PC-3 (cell line): ENCODE measurements at regions not wholly inside any gene's neighbourhood (a gene's known extent, or its start where the extent isn't known, plus 50 kb on each side); places are given as distances from the start of the nearest gene placed in this dataset.

Source experiments
- EZH2 ChIP-seq: fragments of 300-600 bp; sonication (generic); IDR thresholded peaks from one replicate; pipeline ENCODE4 v1.6.1; 2017; ENCODE audit warnings: antibody characterized with exemption, mild to moderate bottlenecking, low read length; ENCODE audit not compliant: unreplicated experiment
- EZH2phosphoT487 ChIP-seq: fragments of 300-600 bp; sonication (generic); IDR thresholded peaks from 2 replicates; pipeline ENCODE4 v1.6.1; 2018; ENCODE audit warnings: mild to moderate bottlenecking, antibody characterized with exemption, low read length, borderline replicate concordance
- TF ChIP-seq, protein P1 (sequence below): fragments of 300-600 bp; sonication (generic); conservative IDR thresholded peaks from 2 replicates; pipeline ENCODE4 v1.5.1; 2017; ENCODE audit warnings: antibody characterized with exemption, low read depth, mild to moderate bottlenecking, low read length

GRCh38 chr20:11521476-11522365 is 396.0 kb upstream of the BTBD3 start:
- TF ChIP-seq, protein P1, sequence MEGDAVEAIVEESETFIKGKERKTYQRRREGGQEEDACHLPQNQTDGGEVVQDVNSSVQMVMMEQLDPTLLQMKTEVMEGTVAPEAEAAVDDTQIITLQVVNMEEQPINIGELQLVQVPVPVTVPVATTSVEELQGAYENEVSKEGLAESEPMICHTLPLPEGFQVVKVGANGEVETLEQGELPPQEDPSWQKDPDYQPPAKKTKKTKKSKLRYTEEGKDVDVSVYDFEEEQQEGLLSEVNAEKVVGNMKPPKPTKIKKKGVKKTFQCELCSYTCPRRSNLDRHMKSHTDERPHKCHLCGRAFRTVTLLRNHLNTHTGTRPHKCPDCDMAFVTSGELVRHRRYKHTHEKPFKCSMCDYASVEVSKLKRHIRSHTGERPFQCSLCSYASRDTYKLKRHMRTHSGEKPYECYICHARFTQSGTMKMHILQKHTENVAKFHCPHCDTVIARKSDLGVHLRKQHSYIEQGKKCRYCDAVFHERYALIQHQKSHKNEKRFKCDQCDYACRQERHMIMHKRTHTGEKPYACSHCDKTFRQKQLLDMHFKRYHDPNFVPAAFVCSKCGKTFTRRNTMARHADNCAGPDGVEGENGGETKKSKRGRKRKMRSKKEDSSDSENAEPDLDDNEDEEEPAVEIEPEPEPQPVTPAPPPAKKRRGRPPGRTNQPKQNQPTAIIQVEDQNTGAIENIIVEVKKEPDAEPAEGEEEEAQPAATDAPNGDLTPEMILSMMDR: no peak
- TF ChIP-seq EZH2phosphoT487 (no peak), EZH2 (no peak)
